IMR-90 (cell line): ENCODE measurements at regions not wholly inside any gene's neighbourhood (a gene's known extent, or its start where the extent isn't known, plus 50 kb on each side); places are given as distances from the start of the nearest gene placed in this dataset.
A peak's percentile ranks its signal among the peaks of the same experiment; 100 is the strongest.

Experiments
- ATAC-seq: fragments of 200-7000 bp; cut with Tn5 transposase; 2 replicates; pipeline ENCODE4 v1.9.1; 2020; ENCODE audit warnings: low read depth, mild to moderate bottlenecking, moderate library complexity
- BruUV-seq: library from RNA; stranded (reverse); fragments of 400-500 nt; replicated peaks from 2 replicates; lab custom pipeline; 2021; lab: Mats Ljungman, UMichigan
- CTCF ChIA-PET: fragments of 300-600 bp; formaldehyde crosslinking; extraction: SDS; loops from one replicate; lab custom pipeline; 2021; ENCODE audit warnings: antibody characterized with exemption; lab: Yijun Ruan, JAX
- POLR2A ChIA-PET: fragments of 300-600 bp; sonication (Branson Sonifier 250); formaldehyde crosslinking; loops from one replicate; lab custom pipeline; 2022; ENCODE audit warnings: antibody characterized with exemption; ENCODE audit not compliant: unreplicated experiment; lab: Charles Lee
- DNase-seq: peaks from one replicate; pipeline ENCODE4 v3.0.0; 2013
- H2AFZ ChIP-seq: replicated peaks from 2 replicates; pipeline ENCODE3; 2013; ENCODE audit warnings: low read length, mild to moderate bottlenecking; ENCODE audit not compliant: poor library complexity
- H2AK5ac ChIP-seq: 2 replicates; pipeline ENCODE4 v1.6.1; 2013; ENCODE audit warnings: low read depth, low read length, inconsistent platforms
- H2AK9ac ChIP-seq: replicated peaks from 2 replicates; pipeline ENCODE3; 2013; ENCODE audit warnings: mild to moderate bottlenecking, low read depth, low read length, moderate library complexity; ENCODE audit not compliant: poor library complexity
- H2BK120ac ChIP-seq: 2 replicates; pipeline ENCODE4 v1.6.1; 2013; ENCODE audit warnings: low read depth, low read length, inconsistent platforms
- H2BK15ac ChIP-seq: 3 replicates; pipeline ENCODE4 v1.6.1; 2013; ENCODE audit warnings: low read depth, low read length, inconsistent platforms
- H2BK20ac ChIP-seq: 2 replicates; pipeline ENCODE4 v1.6.1; 2013; ENCODE audit warnings: low read depth, mild to moderate bottlenecking, inconsistent platforms, low read length, moderate library complexity
- H2BK5ac ChIP-seq: 2 replicates; pipeline ENCODE4 v1.6.1; 2013; ENCODE audit warnings: mild to moderate bottlenecking, low read depth, low read length, inconsistent platforms; ENCODE audit not compliant: poor library complexity, severe bottlenecking
- H3K14ac ChIP-seq: replicated peaks from 2 replicates; pipeline ENCODE4 v1.6.1; 2013; ENCODE audit warnings: low read depth, low read length, inconsistent platforms
- H3K18ac ChIP-seq: 2 replicates; pipeline ENCODE4 v1.6.1; 2013; ENCODE audit warnings: low read depth, low read length, control low read depth
- H3K23ac ChIP-seq: 2 replicates; pipeline ENCODE4 v1.6.1; 2013; ENCODE audit warnings: low read depth, low read length, inconsistent platforms
- H3K27ac ChIP-seq: 2 replicates; pipeline ENCODE4 v1.5.1; 2013; ENCODE audit warnings: mild to moderate bottlenecking, control low read depth, low read length; ENCODE audit not compliant: insufficient read depth
- H3K27me3 ChIP-seq: 2 replicates; pipeline ENCODE4 v1.6.1; 2013; ENCODE audit warnings: low read length; ENCODE audit not compliant: control insufficient read depth, insufficient read depth
- H3K36me3 ChIP-seq: 2 replicates; pipeline ENCODE4 v1.6.1; 2013; ENCODE audit warnings: low read length, mixed read lengths; ENCODE audit not compliant: control insufficient read depth, insufficient read depth
- H3K4ac ChIP-seq: 2 replicates; pipeline ENCODE4 v1.6.1; 2013; ENCODE audit warnings: low read depth, low read length, inconsistent platforms
- H3K4me1 ChIP-seq: 2 replicates; pipeline ENCODE4 v1.6.1; 2013; ENCODE audit warnings: low read length, mixed read lengths; ENCODE audit not compliant: control insufficient read depth, insufficient read depth
- H3K4me2 ChIP-seq: 2 replicates; pipeline ENCODE4 v1.6.1; 2013; ENCODE audit warnings: low read depth, mild to moderate bottlenecking, control low read depth, low read length, moderate library complexity
- H3K4me3 ChIP-seq: 2 replicates; pipeline ENCODE4 v1.5.1; 2013; ENCODE audit warnings: low read depth, mild to moderate bottlenecking, control low read depth, low read length, moderate library complexity; ENCODE audit not compliant: insufficient read depth
- H3K56ac ChIP-seq: 2 replicates; pipeline ENCODE4 v1.6.1; 2013; ENCODE audit warnings: low read length, inconsistent platforms; ENCODE audit not compliant: insufficient read depth; ENCODE audit errors: extremely low read depth
- H3K79me1 ChIP-seq, 2 experiments: 2 replicates each; pipeline ENCODE4 v1.6.1; 2013; ENCODE audit warnings: low read length in 2 of 2, inconsistent platforms in 1 of 2, low read depth in 1 of 2
- H3K9ac ChIP-seq: 2 replicates; pipeline ENCODE4 v1.6.1; 2013; ENCODE audit warnings: low read depth, low read length, control low read depth
- H3K9me1 ChIP-seq: 2 replicates; pipeline ENCODE4 v1.6.1; 2013; ENCODE audit warnings: low read length, inconsistent platforms; ENCODE audit not compliant: insufficient read depth
- H3K9me3 ChIP-seq: 2 replicates; pipeline ENCODE4 v1.6.1; 2013; ENCODE audit warnings: low read length; ENCODE audit not compliant: control insufficient read depth, insufficient read depth
- H4K20me1 ChIP-seq: 2 replicates; pipeline ENCODE4 v1.6.1; 2013; ENCODE audit warnings: low read length, inconsistent platforms; ENCODE audit not compliant: insufficient read depth
- H4K5ac ChIP-seq: 2 replicates; pipeline ENCODE4 v1.6.1; 2013; ENCODE audit warnings: mild to moderate bottlenecking, low read depth, low read length, control low read depth
- H4K8ac ChIP-seq, 2 experiments: 2 replicates each; pipeline ENCODE4 v1.6.1; 2013; ENCODE audit warnings: low read depth in 2 of 2, low read length in 2 of 2, control low read depth in 1 of 2, inconsistent platforms in 1 of 2
- H4K91ac ChIP-seq: 2 replicates; pipeline ENCODE4 v1.6.1; 2013; ENCODE audit warnings: low read depth, low read length, inconsistent platforms; ENCODE audit not compliant: insufficient read depth
- BHLHE40 ChIP-seq: fragments of 150-350 bp; IDR thresholded peaks from 2 replicates; pipeline ENCODE4 v1.6.1; 2016; ENCODE audit warnings: mild to moderate bottlenecking, low read depth, low read length
- CEBPB ChIP-seq: IDR thresholded peaks from 2 replicates; pipeline ENCODE4 v1.6.1; 2012; ENCODE audit warnings: low read depth, low read length, improper control_type of control experiment
- CTCF ChIP-seq: conservative IDR thresholded peaks from 2 replicates; pipeline ENCODE4 v1.5.1; 2012; ENCODE audit warnings: mild to moderate bottlenecking, low read depth, low read length, improper control_type of control experiment
- MAZ ChIP-seq: IDR thresholded peaks from 2 replicates; pipeline ENCODE4 v1.6.1; 2012; ENCODE audit warnings: low read depth, mild to moderate bottlenecking, low read length, improper control_type of control experiment, moderate library complexity, borderline replicate concordance
- NFE2L2 ChIP-seq: fragments of 150-350 bp; IDR thresholded peaks from 2 replicates; pipeline ENCODE4 v1.6.1; 2016; ENCODE audit warnings: low read depth, mild to moderate bottlenecking, low read length
- RAD21 ChIP-seq: IDR thresholded peaks from 2 replicates; pipeline ENCODE4 v1.6.1; 2012; ENCODE audit warnings: low read length, improper control_type of control experiment
- SMC3 ChIP-seq: fragments of 150-350 bp; IDR thresholded peaks from 2 replicates; pipeline ENCODE4 v1.6.1; 2016; ENCODE audit warnings: low read depth, mild to moderate bottlenecking, antibody characterized with exemption, low read length, moderate library complexity
- USF2 ChIP-seq: fragments of 150-350 bp; IDR thresholded peaks from 2 replicates; pipeline ENCODE4 v1.6.1; 2017; ENCODE audit warnings: mild to moderate bottlenecking, antibody characterized with exemption, low read length, low read depth
- WGBS, 2 experiments: methylation state at CpG; one replicate each; pipeline versions ENCODE4 v1.1.5 to v1.1.7; 2013; ENCODE audit warnings: missing lambda C conversion rate in 2 of 2; ENCODE audit not compliant: insufficient read length in 1 of 2; ENCODE audit errors: extremely low coverage in 2 of 2; 5-methylcytosine and 5-hydroxymethylcytosine counted together
- dilution Hi-C: fragments of 300-500 bp; cut with HindIII; formaldehyde crosslinking; loops from one replicate; pipeline ENCODE4 v1.14.3; 2018; ENCODE audit warnings: low sequenced_read_pairs; ENCODE audit not compliant: unreplicated experiment
- in situ Hi-C: fragments of 300-500 bp; cut with MboI; formaldehyde crosslinking; loops from 3 replicates; pipeline ENCODE4 v1.14.3; 2019; ENCODE audit warnings: low sequenced_read_pairs, inconsistent platforms, mixed read lengths
- intact Hi-C: fragments of 100-400 bp; cut with micrococcal nuclease; formaldehyde crosslinking; loops from 2 replicates; pipeline ENCODE4 v1.10.0; 2022

GRCh38 chr20:9912858-9913434 lies 74.1 kb upstream of the PAK5 start:
- H3K9me1 ChIP-seq: no peaks in the 10 kb centered on the region
- no peak overlapping the region for H2AK5ac ChIP-seq
- ChIA-PET CTCF (interaction anchor here (0.6 to 2.9 kb wide), 11 partner anchors 9 to 1271 kb away, joined by 3 to 19 read pairs (median 3); no protein-coding TSS in a partner anchor), POLR2A (no interaction called here)
- ATAC-seq (peak; percentile 86), DNase-seq (peak; percentile 42)
- no peaks in the 10 kb centered on the region for H4K20me1 ChIP-seq
- TF ChIP-seq BHLHE40 (no peak), RAD21 (peak; percentile 60), SMC3 (peak; percentile 64), USF2 (no peak), MAZ (no peak), NFE2L2 (no peak), CTCF (peak; percentile 84), CEBPB (no peak)
- peaks cover 4% of the 10 kb centered on the region for H3K27me3 ChIP-seq
- no peak overlapping the region for H3K14ac ChIP-seq
- WGBS, 2 experiments: no CpG with 5 or more reads among the region's 8 CpGs
- H4K91ac ChIP-seq: no peak overlapping the region
- H2AK9ac ChIP-seq: no peak overlapping the region
- no peaks in the 10 kb centered on the region for H3K79me1 ChIP-seq
- no TSS peak for BruUV-seq
- no peak overlapping the region for H3K23ac ChIP-seq
- no peak overlapping the region for H2BK20ac ChIP-seq
- H3K4me1 ChIP-seq: no peaks in the 10 kb centered on the region
- no peak overlapping the region for H3K4me3 ChIP-seq
- no peak overlapping the region for H4K8ac ChIP-seq
- H3K56ac ChIP-seq: no peak overlapping the region
- intact Hi-C loops: loop anchor here (1.0 kb wide), 1 partner anchor 296 kb away; no protein-coding TSS in a partner anchor
- no peak overlapping the region for H3K4me2 ChIP-seq
- H3K4ac ChIP-seq: no peak overlapping the region
- H3K18ac ChIP-seq: no peak overlapping the region
- no peak overlapping the region for H2BK15ac ChIP-seq
- no peak overlapping the region for H2BK5ac ChIP-seq
- H3K36me3 ChIP-seq: no peaks in the 10 kb centered on the region
- no peak overlapping the region for H3K9ac ChIP-seq
- no peak overlapping the region for H4K5ac ChIP-seq
- dilution Hi-C loops: no loop called here
- no peaks in the 10 kb centered on the region for H3K9me3 ChIP-seq
- no peak overlapping the region for H2BK120ac ChIP-seq
- H3K27ac ChIP-seq: no peak overlapping the region
- in situ Hi-C loops: loop anchor here (5.0 to 25.0 kb wide), 2 partner anchors 291 to 501 kb away; no protein-coding TSS in a partner anchor
- H2AFZ ChIP-seq: no peak overlapping the region
